HCT116 (cell line): ENCODE measurements at regions not wholly inside any gene's neighbourhood (a gene's known extent, or its start where the extent isn't known, plus 50 kb on each side); places are given as distances from the start of the nearest gene placed in this dataset.

Experiments
- YY1 ChIP-seq: IDR thresholded peaks from 2 replicates; pipeline ENCODE4 v1.6.1; 2011; ENCODE audit warnings: low read length, low read depth, moderate library complexity, mild to moderate bottlenecking; ENCODE audit not compliant: insufficient replicate concordance; ENCODE audit errors: extremely low read depth
- TF ChIP-seq, protein P1 (sequence below): IDR thresholded peaks from 2 replicates; pipeline ENCODE4 v1.6.1; 2012
- TF ChIP-seq, protein P2 (sequence below), 3 experiments: fragments of 200-600 bp in 1 of 3; sonication (generic) in 1 of 3; IDR thresholded peaks in 2 of 3; conservative IDR thresholded peaks in 1 of 3; 2 replicates each; pipeline ENCODE4 v1.5.1; 2012 to 2017; ENCODE audit warnings: low read depth in 2 of 3, low read length in 2 of 3, antibody characterized with exemption in 1 of 3, borderline replicate concordance in 1 of 3, control low read depth in 1 of 3, mild to moderate bottlenecking in 1 of 3, mixed read lengths in 1 of 3, mixed run types in 1 of 3, moderate library complexity in 1 of 3; ENCODE audit not compliant: insufficient read depth in 1 of 3

DNA sequence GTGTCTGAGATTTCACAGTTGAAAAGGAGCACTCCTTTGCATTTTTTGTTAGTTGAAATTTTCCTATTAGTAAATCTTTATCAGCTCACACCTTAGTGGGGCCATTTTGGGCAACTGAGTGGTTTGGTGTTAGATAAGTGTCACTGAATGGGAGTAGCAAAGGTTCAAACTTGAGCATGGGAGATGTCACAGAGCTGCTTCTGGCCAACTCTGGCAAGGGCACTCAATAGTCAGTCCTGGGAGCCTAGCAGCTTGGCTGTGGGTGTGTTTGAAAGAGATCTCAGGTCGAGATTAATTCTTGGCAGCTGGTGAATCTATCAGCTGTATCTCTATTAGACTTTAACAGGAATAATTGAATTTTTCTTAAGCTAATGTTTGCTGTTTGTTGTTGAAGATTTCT, 579.3 kb downstream of the EDEM1 start:
- TF ChIP-seq YY1, result no peak
- TF ChIP-seq, protein P1, sequence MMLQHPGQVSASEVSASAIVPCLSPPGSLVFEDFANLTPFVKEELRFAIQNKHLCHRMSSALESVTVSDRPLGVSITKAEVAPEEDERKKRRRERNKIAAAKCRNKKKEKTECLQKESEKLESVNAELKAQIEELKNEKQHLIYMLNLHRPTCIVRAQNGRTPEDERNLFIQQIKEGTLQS, result no peak
- TF ChIP-seq, protein P2, sequence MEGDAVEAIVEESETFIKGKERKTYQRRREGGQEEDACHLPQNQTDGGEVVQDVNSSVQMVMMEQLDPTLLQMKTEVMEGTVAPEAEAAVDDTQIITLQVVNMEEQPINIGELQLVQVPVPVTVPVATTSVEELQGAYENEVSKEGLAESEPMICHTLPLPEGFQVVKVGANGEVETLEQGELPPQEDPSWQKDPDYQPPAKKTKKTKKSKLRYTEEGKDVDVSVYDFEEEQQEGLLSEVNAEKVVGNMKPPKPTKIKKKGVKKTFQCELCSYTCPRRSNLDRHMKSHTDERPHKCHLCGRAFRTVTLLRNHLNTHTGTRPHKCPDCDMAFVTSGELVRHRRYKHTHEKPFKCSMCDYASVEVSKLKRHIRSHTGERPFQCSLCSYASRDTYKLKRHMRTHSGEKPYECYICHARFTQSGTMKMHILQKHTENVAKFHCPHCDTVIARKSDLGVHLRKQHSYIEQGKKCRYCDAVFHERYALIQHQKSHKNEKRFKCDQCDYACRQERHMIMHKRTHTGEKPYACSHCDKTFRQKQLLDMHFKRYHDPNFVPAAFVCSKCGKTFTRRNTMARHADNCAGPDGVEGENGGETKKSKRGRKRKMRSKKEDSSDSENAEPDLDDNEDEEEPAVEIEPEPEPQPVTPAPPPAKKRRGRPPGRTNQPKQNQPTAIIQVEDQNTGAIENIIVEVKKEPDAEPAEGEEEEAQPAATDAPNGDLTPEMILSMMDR (IDR thresholded peaks at IDR 0.05 in 2 of 3, conservative IDR thresholded peaks at IDR 0.05 in 1 of 3; ENCODE audit: borderline replicate concordance in 1 of 3, insufficient read depth in 1 of 3, low read depth in 2 of 3, low read length in 2 of 3), result no peak
